ENCODE measurements at regions not wholly inside any gene's neighbourhood (a gene's known extent, or its start where the extent isn't known, plus 50 kb on each side); places are given as distances from the start of the nearest gene placed in this dataset.

- H3K27ac ChIP-seq: no peak overlapping the region
- no peaks in the 10 kb centered on the region for H3K9me3 ChIP-seq
- no peaks in the 10 kb centered on the region for H3K4me1 ChIP-seq
- TF ChIP-seq, protein P1, sequence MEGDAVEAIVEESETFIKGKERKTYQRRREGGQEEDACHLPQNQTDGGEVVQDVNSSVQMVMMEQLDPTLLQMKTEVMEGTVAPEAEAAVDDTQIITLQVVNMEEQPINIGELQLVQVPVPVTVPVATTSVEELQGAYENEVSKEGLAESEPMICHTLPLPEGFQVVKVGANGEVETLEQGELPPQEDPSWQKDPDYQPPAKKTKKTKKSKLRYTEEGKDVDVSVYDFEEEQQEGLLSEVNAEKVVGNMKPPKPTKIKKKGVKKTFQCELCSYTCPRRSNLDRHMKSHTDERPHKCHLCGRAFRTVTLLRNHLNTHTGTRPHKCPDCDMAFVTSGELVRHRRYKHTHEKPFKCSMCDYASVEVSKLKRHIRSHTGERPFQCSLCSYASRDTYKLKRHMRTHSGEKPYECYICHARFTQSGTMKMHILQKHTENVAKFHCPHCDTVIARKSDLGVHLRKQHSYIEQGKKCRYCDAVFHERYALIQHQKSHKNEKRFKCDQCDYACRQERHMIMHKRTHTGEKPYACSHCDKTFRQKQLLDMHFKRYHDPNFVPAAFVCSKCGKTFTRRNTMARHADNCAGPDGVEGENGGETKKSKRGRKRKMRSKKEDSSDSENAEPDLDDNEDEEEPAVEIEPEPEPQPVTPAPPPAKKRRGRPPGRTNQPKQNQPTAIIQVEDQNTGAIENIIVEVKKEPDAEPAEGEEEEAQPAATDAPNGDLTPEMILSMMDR (IDR thresholded peaks at IDR 0.05): no peak
- no peak for TF ChIP-seq POLR2A (IDR thresholded peaks at IDR 0.05)
- ATAC-seq (no peak), DNase-seq (no peak)
- WGBS (ENCODE audit: insufficient coverage, low coverage, low lambda C conversion rate, missing lambda C conversion rate): 96% methylated on average over 10 of the region's 12 CpGs
- intact Hi-C loops (cut with DNase I): no loop called here
- H3K27me3 ChIP-seq: no peaks in the 10 kb centered on the region
- no peak overlapping the region for H3K4me3 ChIP-seq
- no peaks in the 10 kb centered on the region for H3K36me3 ChIP-seq
Observed at GRCh38 chr17:36747861-36748260, 146.5 kb downstream of the MRM1 start.

DNA sequence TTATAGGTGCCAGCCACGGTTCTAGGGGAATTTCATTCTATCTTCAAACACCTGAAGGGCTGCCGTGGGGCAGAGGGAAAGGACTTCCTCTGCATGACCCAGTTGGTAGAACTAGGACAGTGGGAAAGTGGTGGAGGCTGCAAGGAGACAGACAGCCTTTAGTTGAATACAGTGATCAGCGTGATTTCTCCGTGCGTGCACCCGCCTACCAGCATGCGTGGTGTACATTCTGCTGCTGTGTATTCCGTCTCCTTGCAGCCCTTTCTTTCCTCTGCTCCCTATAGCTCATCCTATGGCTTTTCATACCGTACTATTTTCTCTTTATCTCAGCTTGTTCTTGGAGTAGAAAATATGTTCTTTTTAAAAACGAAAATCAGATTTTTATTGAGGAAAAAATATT, 146.9 kb downstream of the MRM1 start:
- Histone ChIP-seq H3K4me1 (no peaks in the 10 kb centered on the region), H3K9me3 (no peaks in the 10 kb centered on the region), H3K27me3 (no peaks in the 10 kb centered on the region), H3K4me3 (no peak overlapping the region), H3K27ac (no peak overlapping the region), H3K36me3 (no peaks in the 10 kb centered on the region)
- no peak for ATAC-seq
- WGBS (ENCODE audit: insufficient coverage, low coverage, low lambda C conversion rate, missing lambda C conversion rate): 71% methylated on average over 10 of the region's 10 CpGs
- TF ChIP-seq POLR2A (IDR thresholded peaks at IDR 0.05): no peak
- TF ChIP-seq, protein P1 (IDR thresholded peaks at IDR 0.05): no peak
- intact Hi-C loops (cut with DNase I): no loop called here
- DNase-seq: no peak

GRCh38 chr17:36749493-36749892, 148.1 kb downstream of the MRM1 start:
- Histone ChIP-seq H3K27me3 (no peaks in the 10 kb centered on the region), H3K36me3 (no peaks in the 10 kb centered on the region), H3K9me3 (no peaks in the 10 kb centered on the region), H3K27ac (no peak overlapping the region), H3K4me3 (no peak overlapping the region), H3K4me1 (no peaks in the 10 kb centered on the region)
- ATAC-seq (no peak), DNase-seq (no peak)
- intact Hi-C loops (cut with DNase I): no loop called here
- 19% methylated on average over 17 of the region's 17 CpGs for WGBS (ENCODE audit: insufficient coverage, low coverage, low lambda C conversion rate, missing lambda C conversion rate)
- TF ChIP-seq POLR2A (IDR thresholded peaks at IDR 0.05): no peak
- TF ChIP-seq, protein P1 (IDR thresholded peaks at IDR 0.05): no peak

DNA sequence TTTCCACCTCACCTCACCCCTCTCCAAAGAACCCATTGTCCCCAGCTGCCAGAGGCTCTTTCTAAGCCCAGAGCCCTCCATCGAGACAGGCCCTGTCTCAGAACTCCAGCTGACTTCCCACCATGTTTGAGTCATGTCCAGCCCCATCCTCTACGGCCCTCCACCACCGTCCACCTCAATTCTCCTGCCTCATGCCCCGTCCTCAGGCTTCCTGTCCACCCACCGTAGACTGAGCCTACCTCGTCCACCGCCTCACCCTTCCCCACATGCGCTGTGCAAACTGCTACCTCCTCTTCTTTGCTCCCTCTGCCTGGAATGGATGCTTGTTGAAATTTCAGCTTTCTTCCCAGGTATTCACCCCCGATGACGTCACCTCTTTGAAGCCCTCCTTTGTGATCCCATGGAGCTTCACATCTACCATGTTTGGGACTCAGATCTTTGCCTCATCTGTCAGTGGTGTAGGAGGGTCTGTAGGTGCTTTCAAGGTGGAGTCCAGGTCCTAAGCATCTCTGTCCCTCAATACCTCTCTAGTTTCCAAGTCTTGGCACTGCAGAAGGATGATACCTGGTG, 149.0 kb downstream of the MRM1 start:
- Histone ChIP-seq H3K27me3 (no peaks in the 10 kb centered on the region), H3K4me3 (no peak overlapping the region), H3K4me1 (no peaks in the 10 kb centered on the region), H3K36me3 (no peaks in the 10 kb centered on the region), H3K27ac (no peak overlapping the region), H3K9me3 (no peaks in the 10 kb centered on the region)
- intact Hi-C loops (cut with DNase I): no loop called here
- DNase-seq (no peak), ATAC-seq (no peak)
- WGBS (ENCODE audit: insufficient coverage, low coverage, low lambda C conversion rate, missing lambda C conversion rate): 67% methylated on average over 10 of the region's 10 CpGs
- TF ChIP-seq POLR2A (IDR thresholded peaks at IDR 0.05): no peak
- TF ChIP-seq, protein P1 (IDR thresholded peaks at IDR 0.05): no peak

All from right lobe of liver (tissue), 6 donors.